NCI-H1092 treated with DMSO at 0.1 percent for 48 hours (cell line): ENCODE measurements at regions not wholly inside any gene's neighbourhood (a gene's known extent, or its start where the extent isn't known, plus 50 kb on each side); places are given as distances from the start of the nearest gene placed in this dataset.

Experiments used
- DNase-seq: peaks from one replicate; lab custom pipeline; 2025; lab: John Stamatoyannopoulos, UW

- no peak for DNase-seq
Measured at GRCh38 chr13:85288698-85289097, 510.5 kb downstream of the SLITRK6 start.

GRCh38 chr13:85287528-85287927 is 511.7 kb downstream of the SLITRK6 start:
- DNase-seq = no peak

GRCh38 chr13:85286081-85286480 is 513.1 kb downstream of the SLITRK6 start:
- DNase-seq = no peak

DNA sequence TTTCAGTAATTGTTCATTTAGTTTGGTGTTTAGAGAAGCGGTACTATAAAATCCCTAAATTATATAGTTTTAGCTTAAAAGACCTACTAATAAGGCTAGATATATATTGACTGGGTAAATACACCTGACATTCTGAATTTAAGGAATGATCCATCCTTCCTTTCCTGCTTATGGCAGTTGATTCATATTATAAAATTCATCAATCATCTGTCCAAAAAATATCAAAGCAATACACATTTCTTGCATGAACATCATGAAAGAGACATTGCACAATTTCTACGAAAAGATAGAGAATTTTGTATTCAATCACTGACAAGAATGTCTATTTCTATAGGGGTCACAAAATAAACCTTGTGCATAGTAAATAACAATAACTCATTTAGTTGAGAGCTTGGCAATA is 514.9 kb downstream of the SLITRK6 start:
- no peak for DNase-seq

DNA sequence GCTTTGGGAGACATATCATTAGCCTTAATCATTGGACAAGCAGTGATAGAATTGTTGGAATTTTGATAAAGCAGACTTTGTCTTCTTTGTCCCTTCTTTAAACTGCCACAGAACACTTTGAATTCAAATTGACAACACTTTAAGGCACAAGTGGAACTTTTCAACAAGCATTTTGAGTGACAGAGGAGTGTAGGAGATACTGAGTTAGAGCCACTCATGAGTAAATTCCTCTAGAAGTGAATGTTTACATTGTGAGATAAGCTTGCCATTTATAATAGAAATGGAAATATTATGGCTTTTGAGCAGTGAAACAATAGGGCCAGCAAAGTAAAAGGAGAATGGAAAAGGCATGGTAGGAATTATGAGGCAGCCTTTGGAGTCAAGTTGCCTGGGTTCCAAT is 515.8 kb downstream of the SLITRK6 start:
- DNase-seq = no peak

GRCh38 chr13:85282876-85283275 is 516.3 kb downstream of the SLITRK6 start:
- no peak for DNase-seq

DNA sequence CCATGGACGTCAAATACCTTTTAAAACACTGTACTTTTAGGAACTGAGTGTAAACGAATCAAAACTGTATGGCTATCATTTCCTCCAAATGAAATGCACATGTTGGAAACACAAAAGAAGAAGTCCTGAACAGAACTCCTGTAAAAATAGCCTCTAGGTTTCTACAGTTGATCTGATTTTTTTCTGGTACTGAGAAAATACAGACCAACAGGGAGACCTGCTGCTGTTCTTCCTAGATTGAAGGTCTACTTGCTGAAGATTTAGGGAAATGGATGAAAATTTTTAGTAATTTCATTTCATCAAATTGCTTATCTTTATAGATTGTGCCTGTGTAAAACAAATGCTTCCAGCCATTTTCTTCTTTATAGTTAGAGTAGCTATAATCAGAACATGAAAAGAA is 520.4 kb downstream of the SLITRK6 start:
- no peak for DNase-seq

DNA sequence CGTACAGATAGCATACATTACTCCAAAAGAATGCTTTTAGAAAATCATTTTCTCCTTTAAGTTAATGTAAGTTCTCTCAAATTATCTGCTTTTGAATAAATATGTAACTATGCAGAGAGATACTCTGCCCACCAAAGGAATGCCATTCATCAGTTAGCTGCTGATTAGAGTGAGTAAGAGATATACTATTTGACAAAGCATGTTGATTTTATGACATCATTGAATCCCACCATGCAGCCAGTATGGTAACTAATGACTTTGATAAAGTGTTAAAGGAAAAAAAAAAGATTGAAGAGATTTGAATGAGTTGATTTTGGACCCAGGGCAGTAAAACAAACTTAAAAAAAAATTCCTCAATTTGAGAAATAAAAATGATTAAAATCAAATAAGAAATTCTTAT is 521.5 kb downstream of the SLITRK6 start:
- no peak for DNase-seq

DNA sequence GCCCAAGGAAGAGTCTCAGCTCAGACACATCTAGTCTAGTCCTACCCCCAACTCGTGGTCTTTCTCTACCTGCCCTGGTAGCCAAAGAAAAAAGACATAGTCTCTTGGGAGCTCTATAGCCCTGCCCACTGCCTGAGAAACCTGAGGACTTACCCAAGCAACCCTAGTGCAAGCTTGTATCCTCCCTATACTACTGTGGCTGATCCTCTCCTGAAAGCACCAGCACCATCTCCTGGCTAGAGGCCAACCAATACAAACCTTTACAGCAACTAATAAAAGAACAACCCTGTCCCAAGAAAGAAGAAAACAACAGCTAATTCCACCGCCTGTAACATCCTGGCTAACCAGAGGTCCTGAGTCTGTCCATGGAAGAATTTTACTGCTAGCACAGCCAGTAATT is 532.4 kb downstream of the SLITRK6 start:
- no peak for DNase-seq

DNA sequence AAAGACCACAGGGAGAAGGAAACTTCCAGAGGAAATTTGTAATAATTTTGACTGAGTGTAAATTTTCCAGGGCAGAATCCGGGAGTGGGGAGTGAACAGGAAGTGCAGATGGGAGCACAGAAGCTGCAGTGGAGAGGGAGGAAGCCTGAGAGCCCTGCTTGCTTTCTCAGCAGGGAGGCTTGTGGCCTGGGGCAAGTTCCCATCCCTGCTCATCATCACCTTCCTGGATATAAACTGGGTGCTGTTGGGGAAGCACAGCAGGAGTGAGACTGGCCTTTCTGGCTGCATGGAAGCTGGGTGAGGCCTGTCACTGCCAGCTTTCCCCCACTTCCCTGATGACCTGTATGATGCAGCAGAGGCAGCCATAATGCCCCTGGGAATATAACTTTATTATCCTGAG is 532.9 kb downstream of the SLITRK6 start:
- no peak for DNase-seq

DNA sequence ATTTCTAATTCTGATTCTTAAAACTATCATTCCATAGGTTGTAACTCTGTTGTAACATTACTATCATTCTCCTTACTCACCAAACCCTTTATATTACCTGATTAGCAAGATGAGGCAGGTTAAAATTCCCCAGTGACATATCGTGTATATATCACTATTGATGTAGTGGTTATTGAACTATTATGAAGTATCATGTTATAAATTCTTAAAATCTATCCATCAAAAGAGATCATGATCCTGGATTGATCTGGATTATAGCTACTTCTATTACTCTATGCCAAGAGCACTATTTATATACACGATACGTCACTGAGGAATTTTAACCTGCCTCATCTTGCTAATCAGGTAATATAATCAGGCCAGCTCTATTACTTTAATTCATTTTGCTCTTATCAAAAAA is 533.9 kb downstream of the SLITRK6 start:
- no peak for DNase-seq

- no peak for DNase-seq
Measured at GRCh38 chr13:85262499-85262898, 536.7 kb downstream of the SLITRK6 start.

DNA sequence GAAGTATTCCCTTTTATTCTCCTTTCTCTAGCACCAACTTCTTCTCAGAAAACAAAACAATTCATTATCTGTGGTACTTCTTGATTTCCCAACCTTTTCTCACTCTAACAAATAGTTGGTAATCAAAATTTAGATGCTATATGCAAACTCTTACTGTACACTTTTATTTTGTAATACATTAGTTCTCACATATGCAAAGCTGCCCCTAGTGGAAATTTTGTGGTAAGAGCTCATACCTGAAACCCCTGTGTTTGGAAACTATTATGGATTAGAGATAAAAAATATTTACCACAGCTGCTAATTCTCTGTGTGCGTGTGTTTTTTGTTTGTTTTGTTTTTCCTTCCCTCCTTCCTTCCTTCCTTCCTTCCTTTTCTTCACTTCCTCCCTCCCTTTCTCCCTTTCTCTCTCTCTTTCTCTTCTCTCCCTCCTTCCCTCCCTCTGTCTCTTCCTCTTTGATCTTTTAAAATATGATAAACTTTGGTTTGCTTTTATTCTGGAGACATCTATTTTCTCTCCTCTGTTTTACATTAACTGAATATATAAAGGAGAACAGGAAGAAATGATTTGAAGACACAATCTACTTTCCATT is 537.4 kb downstream of the SLITRK6 start:
- peak; percentile 28 for DNase-seq

DNA sequence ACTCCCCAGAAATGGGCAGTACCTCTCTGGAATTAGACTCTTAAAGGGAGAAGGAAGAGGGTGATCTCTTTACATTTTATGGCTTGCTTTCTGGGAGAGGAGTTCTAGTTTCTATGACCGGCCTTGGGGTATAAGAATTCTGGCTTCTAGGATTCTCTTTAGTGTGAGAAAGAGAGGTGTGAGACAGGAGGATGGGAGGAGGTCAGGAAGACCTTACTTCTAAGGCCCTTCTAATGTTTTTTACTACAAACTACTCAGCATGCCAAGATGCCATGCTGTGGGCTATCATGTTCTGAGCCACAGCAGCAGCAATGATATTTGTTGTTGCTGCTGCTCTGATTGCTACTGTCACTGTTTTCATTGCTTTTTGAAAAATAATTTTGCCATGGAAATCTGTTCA is 538.3 kb downstream of the SLITRK6 start:
- DNase-seq = no peak

- no peak for DNase-seq
Measured at GRCh38 chr13:85255978-85256377, 543.2 kb downstream of the SLITRK6 start.

GRCh38 chr13:85254641-85255040 is 544.6 kb downstream of the SLITRK6 start:
- no peak for DNase-seq

DNA sequence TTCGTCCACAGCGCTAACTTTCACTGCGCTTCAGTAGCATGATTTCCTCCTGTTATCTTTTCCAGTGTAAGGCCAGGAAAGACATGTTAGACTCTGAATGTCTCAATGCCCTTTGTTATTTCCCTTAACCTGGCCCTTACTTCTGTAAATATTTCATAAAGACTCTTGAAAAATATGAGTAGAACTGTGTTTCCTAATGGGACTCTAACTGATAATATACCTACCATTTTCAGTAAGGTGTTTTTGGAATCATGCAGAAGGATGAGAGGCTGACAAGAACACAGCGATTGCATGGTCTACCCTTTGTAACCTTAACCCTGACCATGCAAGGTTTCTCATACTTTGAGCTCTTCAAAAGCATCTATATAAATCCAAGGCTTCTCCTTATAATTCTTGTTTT is 550.1 kb downstream of the SLITRK6 start:
- no peak for DNase-seq

- DNase-seq = no peak
Measured at GRCh38 chr13:85247780-85248179, 551.4 kb downstream of the SLITRK6 start.

DNA sequence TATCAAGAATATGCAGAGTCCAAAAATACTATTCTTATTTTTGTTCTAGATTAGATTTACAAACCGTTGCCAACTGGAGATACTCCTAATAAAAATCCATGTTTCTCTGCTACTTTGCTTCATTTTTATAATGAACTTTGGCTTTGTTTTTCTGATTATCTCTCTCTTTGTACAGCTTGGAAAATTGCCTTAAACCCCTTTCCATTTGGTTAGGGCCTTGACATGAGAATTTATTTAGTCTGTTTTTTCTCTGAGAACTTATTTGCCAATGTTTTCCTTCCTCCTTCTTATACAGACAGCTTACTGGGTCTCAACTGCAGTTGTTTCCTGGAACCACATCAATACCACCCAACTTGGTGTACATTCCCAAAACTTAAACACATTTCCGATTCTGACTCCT is 555.4 kb downstream of the SLITRK6 start:
- DNase-seq = no peak

DNA sequence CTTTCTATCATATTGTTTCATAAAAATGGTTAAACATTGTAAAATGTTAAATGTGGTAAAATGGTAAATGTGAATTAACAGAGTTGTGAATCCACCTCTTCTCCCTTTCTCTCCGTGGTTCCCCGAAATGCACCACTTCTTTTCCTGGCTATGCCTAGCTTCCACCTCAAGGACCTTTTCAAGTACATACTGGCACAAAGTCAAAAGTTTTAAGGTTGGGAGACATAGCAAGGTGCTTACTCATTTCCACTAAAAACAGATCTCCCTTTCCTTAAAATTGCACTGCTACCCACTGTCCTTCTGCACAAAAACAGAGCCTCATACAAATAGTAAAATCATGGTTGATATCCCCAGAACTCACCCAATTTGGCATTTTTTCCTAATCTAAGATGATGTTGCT is 558.2 kb downstream of the SLITRK6 start:
- no peak for DNase-seq

DNA sequence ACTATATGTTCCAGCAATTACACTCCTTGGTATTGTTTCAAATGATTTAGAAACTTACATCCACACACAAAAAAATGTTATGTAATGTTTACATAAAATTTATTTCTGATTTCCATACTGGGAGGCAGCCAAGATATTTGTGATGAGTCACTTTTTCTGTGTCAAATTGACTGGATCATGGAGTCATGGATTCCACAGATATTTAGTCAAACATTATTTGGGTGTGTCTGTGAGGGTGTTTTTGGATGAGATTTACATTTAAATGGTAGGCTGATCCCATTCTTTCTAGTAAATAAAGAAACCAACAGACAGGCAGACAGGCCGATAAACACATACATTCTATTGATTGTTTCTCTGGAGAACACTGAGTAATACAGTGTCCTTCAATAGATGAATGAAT is 562.8 kb downstream of the SLITRK6 start:
- no peak for DNase-seq

GRCh38 chr13:85230691-85231093 is 568.5 kb downstream of the SLITRK6 start:
- peak; percentile 16 for DNase-seq

GRCh38 chr13:85228692-85229091 is 570.5 kb downstream of the SLITRK6 start:
- no peak for DNase-seq

GRCh38 chr13:85223883-85224656 is 575.1 kb downstream of the SLITRK6 start:
- no peak for DNase-seq
